Prostate gland (tissue), 2 donors: ENCODE measurements at regions not wholly inside any gene's neighbourhood (a gene's known extent, or its start where the extent isn't known, plus 50 kb on each side); places are given as distances from the start of the nearest gene placed in this dataset.

Experiments
- DNase-seq: peaks from one replicate; pipeline ENCODE4 v3.0.0-alpha.2; 2019; ENCODE audit warnings: low spot score
- H3K27ac ChIP-seq, 2 donors: fragments of 200-600 bp; sonication (generic); 2 replicates each; pipeline ENCODE4 v1.5.1; 2017 to 2019
- H3K27me3 ChIP-seq: fragments of 200-600 bp; sonication (generic); replicated peaks from 2 replicates; pipeline ENCODE4 v1.5.1; 2019; ENCODE audit not compliant: insufficient read depth
- H3K36me3 ChIP-seq, 2 donors: fragments of 200-600 bp; sonication (generic); 1 replicate in 1 of 2; 2 replicates in 1 of 2; pipeline versions ENCODE4 v1.5.1 to v1.8.1; 2017 to 2019
- H3K4me1 ChIP-seq: fragments of 200-600 bp; sonication (generic); replicated peaks from 2 replicates; pipeline ENCODE4 v1.5.1; 2019
- H3K4me3 ChIP-seq, 2 donors: fragments of 200-600 bp; sonication (generic); 2 replicates each; pipeline ENCODE4 v1.5.1; 2017 to 2019
- H3K9me3 ChIP-seq: fragments of 200-600 bp; sonication (generic); 2 replicates; pipeline ENCODE4 v1.5.1; 2017
- POLR2A ChIP-seq: fragments of 450-650 bp; IDR thresholded peaks from one replicate; pipeline ENCODE4 v1.6.1; 2016; ENCODE audit warnings: antibody characterized with exemption, mild to moderate bottlenecking
- POLR2AphosphoS5 ChIP-seq: sonication (generic); formaldehyde crosslinking; IDR thresholded peaks from one replicate; pipeline ENCODE4 v1.6.1; 2017; ENCODE audit warnings: antibody characterized with exemption
- WGBS: methylation state at CpG from one replicate; pipeline ENCODE4 v1.1.5; 2018; 5-methylcytosine and 5-hydroxymethylcytosine counted together
- intact Hi-C: fragments of 100-400 bp; cut with DNase I; formaldehyde crosslinking; loops from one replicate; pipeline ENCODE4 v1.14.2; 2022
- TF ChIP-seq, protein P1 (sequence below), 4 experiments: fragments of 200-600 bp in 2 of 4; fragments of 450-650 bp in 2 of 4; sonication (generic) in 2 of 4; IDR thresholded peaks; 1 replicate in 3 of 4; 2 replicates in 1 of 4; pipeline ENCODE4 v1.5.1; 2016 to 2019; ENCODE audit warnings: antibody characterized with exemption in 4 of 4, mild to moderate bottlenecking in 2 of 4, moderate library complexity in 2 of 4

DNA sequence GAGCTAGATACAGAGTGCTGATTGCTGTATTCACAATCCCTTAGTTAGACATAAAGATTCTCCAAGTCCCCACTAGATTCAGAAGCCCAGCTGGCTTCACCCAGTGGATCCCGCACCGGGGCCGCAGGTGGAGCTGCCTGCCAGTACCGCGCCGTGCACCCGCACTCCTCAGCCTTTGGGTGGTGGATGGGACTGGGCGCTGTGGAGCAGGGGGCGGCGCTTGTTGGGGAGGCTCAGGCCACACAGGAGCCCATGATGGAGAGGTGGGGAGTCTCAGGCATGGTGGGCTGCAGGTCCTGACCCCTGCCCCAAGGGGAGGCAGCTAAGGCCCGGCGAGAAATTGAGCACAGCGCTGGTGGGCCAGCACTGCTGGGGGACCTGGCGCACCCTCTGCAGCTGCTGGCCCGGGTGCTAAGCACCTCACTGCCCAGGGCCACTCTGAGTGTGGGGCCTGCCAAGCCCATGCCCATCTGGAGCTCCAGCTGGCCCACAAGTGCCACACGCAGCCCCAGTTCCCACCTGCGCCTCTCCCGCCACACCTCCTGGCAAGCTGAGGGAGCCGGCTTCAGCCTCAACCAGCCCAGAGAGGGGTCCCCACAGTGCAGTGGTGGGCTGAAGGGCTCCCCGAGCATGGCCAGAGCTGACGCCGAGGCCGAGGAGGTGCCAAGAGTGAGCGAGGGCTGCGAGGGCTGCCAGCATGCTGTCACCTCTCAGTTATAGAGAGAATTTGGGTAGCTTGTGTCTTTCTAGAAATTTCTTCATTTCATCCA, 417.6 kb downstream of the METTL15 start:
- Histone ChIP-seq H3K4me3 (no peak overlapping the region), H3K27ac (no peak overlapping the region), H3K9me3 (no peaks in the 10 kb centered on the region), H3K4me1 (no peaks in the 10 kb centered on the region), H3K27me3 (no peaks in the 10 kb centered on the region), H3K36me3 (no peaks in the 10 kb centered on the region)
- 93% methylated on average over 17 of the region's 25 CpGs for WGBS
- intact Hi-C loops: no loop called here
- no peak for TF ChIP-seq POLR2A
- TF ChIP-seq, protein P1, sequence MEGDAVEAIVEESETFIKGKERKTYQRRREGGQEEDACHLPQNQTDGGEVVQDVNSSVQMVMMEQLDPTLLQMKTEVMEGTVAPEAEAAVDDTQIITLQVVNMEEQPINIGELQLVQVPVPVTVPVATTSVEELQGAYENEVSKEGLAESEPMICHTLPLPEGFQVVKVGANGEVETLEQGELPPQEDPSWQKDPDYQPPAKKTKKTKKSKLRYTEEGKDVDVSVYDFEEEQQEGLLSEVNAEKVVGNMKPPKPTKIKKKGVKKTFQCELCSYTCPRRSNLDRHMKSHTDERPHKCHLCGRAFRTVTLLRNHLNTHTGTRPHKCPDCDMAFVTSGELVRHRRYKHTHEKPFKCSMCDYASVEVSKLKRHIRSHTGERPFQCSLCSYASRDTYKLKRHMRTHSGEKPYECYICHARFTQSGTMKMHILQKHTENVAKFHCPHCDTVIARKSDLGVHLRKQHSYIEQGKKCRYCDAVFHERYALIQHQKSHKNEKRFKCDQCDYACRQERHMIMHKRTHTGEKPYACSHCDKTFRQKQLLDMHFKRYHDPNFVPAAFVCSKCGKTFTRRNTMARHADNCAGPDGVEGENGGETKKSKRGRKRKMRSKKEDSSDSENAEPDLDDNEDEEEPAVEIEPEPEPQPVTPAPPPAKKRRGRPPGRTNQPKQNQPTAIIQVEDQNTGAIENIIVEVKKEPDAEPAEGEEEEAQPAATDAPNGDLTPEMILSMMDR (IDR thresholded peaks at IDR 0.05): no peak
- no peak for TF ChIP-seq POLR2AphosphoS5
- no peak for DNase-seq

DNA sequence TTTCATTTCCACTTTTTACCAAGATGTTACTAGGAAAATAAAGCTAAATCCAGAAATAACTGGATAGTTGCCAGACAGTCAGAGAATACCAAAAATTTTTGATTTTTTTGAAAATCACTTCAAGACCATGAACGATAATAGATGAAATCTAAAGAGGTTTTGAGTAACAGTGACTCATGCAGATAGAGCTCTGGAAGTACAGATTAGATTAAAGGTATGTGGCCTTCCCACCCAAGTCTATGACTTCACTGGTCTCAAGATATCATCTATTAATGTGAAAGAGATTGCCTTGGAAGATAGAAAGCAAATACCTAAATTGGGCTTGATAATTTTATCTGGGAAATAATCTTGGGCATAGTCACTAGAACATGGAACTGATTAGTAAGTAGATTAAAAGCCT, 415.9 kb downstream of the METTL15 start:
- Histone ChIP-seq H3K4me3 (no peak overlapping the region), H3K27ac (no peak overlapping the region), H3K9me3 (no peaks in the 10 kb centered on the region), H3K36me3 (no peaks in the 10 kb centered on the region), H3K4me1 (no peaks in the 10 kb centered on the region), H3K27me3 (no peaks in the 10 kb centered on the region)
- intact Hi-C loops: no loop called here
- TF ChIP-seq POLR2AphosphoS5 (no peak), POLR2A (no peak)
- TF ChIP-seq, protein P1 (IDR thresholded peaks at IDR 0.05): no peak
- DNase-seq: no peak
- 83% methylated on average over 1 of the region's 1 CpG for WGBS

DNA sequence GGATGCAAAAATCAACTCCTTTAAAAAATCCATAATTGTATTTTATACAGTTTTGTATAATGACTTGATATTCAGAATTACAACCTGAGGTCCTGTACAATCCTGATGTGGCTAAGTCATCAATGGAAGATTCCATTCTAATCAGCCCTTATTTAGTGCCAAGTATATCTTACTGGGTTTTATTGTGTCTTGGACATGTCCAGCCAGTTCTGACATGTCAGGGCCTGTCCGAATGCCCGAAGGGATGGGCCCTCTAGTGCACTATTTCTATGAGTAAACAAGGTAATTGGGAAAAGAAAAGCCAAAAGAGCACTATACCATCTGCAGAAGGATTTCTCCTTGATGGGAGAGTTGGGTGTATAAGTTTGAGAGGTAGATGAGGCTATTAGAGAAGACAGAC, 412.9 kb downstream of the METTL15 start:
- TF ChIP-seq, protein P1 (IDR thresholded peaks at IDR 0.05): no peak
- TF ChIP-seq POLR2A: no peak
- TF ChIP-seq POLR2AphosphoS5: no peak
- Histone ChIP-seq H3K9me3 (no peaks in the 10 kb centered on the region), H3K36me3 (no peaks in the 10 kb centered on the region), H3K27ac (no peak overlapping the region), H3K4me1 (no peaks in the 10 kb centered on the region), H3K4me3 (no peak overlapping the region), H3K27me3 (no peaks in the 10 kb centered on the region)
- intact Hi-C loops: no loop called here
- no peak for DNase-seq
- WGBS: 19% methylated on average over 2 of the region's 2 CpGs

DNA sequence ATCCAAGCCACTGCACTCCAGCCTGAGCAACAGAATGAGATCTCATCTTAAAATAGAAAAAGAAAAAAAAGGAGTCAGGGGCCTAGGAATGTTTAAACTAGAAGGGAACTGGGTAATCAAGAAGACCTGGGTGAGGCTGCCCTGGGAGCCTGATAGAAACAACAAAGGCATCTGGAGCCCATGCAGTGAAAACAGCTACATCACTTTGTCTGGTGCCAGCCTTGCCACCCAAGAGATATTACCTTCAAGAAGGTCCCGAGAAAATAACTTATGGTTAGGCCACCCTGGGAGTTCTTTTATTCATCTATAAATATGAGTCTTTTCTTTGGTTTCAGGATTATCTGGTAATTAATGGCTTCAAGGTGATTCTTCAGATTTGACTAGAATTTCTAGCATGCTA, 412.1 kb downstream of the METTL15 start:
- Histone ChIP-seq H3K27ac (no peak overlapping the region), H3K4me3 (no peak overlapping the region), H3K4me1 (no peaks in the 10 kb centered on the region), H3K27me3 (no peaks in the 10 kb centered on the region), H3K36me3 (no peaks in the 10 kb centered on the region), H3K9me3 (no peaks in the 10 kb centered on the region)
- no peak for DNase-seq
- TF ChIP-seq, protein P1 (IDR thresholded peaks at IDR 0.05): no peak
- TF ChIP-seq POLR2A (no peak), POLR2AphosphoS5 (no peak)
- 27% methylated on average over 1 of the region's 1 CpG for WGBS
- intact Hi-C loops: no loop called here

DNA sequence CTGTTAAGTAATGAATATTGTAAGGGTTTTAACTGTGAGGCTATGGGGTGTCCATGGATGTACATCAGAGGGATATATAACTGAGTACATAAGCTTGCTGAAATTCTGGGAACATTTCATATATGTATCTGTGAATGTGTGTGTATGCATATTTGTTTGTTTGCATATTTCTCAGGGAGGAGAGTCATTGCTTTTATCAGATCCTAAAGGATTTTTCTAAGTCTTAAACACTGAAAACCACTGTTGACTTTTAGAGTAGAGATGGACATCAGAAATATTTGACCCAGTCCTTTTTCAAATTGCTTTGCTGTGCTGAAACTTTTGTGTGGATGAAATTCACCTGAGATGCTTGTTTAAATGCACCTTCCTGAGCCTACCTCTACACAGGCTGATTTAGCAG, 410.6 kb downstream of the METTL15 start:
- intact Hi-C loops: no loop called here
- no peak overlapping the region for H3K4me3 ChIP-seq
- no peaks in the 10 kb centered on the region for H3K4me1 ChIP-seq
- H3K27me3 ChIP-seq: no peaks in the 10 kb centered on the region
- H3K36me3 ChIP-seq: no peaks in the 10 kb centered on the region
- no peak for DNase-seq
- no peaks in the 10 kb centered on the region for H3K9me3 ChIP-seq
- H3K27ac ChIP-seq: no peak overlapping the region
- TF ChIP-seq POLR2A (no peak), POLR2AphosphoS5 (no peak)
- TF ChIP-seq, protein P1 (IDR thresholded peaks at IDR 0.05): no peak
